ENCODE measurements at regions not wholly inside any gene's neighbourhood (a gene's known extent, or its start where the extent isn't known, plus 50 kb on each side); places are given as distances from the start of the nearest gene placed in this dataset.

DNA sequence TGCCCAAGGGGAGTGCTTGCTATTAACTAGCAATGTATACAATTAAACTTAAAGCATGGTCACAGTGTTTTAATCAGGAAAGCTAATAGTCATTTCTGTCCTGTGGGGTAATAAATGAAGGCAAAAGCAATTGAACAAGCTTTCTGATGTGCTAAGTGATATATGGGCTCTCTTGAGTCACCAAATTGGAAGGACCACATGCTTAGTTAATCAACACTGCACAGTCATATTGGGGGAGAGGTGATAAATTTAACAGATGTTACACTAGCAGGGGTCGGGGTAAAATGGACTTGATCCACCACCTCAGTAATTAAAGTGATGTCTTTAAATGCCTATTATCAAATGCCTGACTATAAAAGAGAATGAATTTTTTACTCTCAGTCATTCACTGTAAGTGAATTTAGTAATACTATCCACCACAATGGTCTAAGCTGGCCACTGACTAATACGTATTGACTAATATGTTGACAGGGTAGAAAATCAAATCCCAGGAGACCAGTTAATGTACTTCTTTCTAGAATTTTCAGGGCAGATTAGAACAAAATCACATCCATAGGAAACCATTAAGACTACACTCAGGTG, 736.3 kb downstream of the RPS29 start:
- no peak for DNase-seq (ENCODE audit: extremely low read depth, low read depth)
- TF ChIP-seq, protein P1, sequence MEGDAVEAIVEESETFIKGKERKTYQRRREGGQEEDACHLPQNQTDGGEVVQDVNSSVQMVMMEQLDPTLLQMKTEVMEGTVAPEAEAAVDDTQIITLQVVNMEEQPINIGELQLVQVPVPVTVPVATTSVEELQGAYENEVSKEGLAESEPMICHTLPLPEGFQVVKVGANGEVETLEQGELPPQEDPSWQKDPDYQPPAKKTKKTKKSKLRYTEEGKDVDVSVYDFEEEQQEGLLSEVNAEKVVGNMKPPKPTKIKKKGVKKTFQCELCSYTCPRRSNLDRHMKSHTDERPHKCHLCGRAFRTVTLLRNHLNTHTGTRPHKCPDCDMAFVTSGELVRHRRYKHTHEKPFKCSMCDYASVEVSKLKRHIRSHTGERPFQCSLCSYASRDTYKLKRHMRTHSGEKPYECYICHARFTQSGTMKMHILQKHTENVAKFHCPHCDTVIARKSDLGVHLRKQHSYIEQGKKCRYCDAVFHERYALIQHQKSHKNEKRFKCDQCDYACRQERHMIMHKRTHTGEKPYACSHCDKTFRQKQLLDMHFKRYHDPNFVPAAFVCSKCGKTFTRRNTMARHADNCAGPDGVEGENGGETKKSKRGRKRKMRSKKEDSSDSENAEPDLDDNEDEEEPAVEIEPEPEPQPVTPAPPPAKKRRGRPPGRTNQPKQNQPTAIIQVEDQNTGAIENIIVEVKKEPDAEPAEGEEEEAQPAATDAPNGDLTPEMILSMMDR (IDR thresholded peaks at IDR 0.05; ENCODE audit: low read depth, low read length, missing control alignments), result no peak
- no peak overlapping the region for H3K4me3 ChIP-seq (replicated peaks; ENCODE audit: low read depth, low read length)

DNA sequence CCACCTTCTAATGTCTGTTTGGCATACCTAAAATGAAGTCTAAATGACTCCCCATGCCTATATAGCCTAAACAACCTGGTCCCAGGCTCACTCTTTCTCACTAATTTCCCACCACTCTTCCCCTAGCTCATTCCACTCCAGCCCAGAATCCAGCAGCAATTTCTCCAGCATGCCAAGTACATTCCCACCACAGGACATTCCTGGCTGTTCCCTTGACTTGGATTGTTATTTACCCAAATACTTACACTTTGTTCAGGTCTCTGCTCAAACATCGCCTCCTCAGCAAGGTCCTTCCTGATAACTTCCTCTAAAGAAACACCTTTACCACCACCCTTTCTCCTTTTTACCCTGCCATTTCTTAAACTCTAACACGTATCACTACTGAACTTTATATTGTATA, 743.4 kb downstream of the RPS29 start:
- no peak for DNase-seq (ENCODE audit: extremely low read depth, low read depth)
- TF ChIP-seq, protein P1 (IDR thresholded peaks at IDR 0.05; ENCODE audit: low read depth, low read length, missing control alignments), result no peak
- no peak overlapping the region for H3K4me3 ChIP-seq (replicated peaks; ENCODE audit: low read depth, low read length)

DNA sequence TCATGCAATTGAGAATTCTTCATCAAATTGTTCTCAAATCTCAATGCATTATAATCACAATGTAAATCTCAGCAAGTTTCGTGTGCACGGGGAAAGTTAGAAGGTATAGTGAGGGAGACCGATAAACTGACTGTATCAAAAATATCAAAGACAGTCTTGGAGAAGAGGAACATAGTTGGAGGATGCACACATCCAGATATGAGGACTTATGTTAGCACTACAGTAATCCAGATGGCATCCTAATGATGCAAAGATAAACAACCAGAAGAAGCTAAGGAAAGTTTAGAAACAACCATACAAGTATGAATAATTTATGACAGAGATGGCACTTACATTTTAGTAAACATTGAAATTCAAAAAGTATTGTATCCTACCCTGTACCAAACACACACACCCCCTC, 760.1 kb downstream of the RPS29 start:
- no peak for DNase-seq (ENCODE audit: extremely low read depth, low read depth)
- H3K4me3 ChIP-seq (replicated peaks; ENCODE audit: low read depth, low read length), result no peak overlapping the region
- TF ChIP-seq, protein P1 (IDR thresholded peaks at IDR 0.05; ENCODE audit: low read depth, low read length, missing control alignments), result no peak

DNA sequence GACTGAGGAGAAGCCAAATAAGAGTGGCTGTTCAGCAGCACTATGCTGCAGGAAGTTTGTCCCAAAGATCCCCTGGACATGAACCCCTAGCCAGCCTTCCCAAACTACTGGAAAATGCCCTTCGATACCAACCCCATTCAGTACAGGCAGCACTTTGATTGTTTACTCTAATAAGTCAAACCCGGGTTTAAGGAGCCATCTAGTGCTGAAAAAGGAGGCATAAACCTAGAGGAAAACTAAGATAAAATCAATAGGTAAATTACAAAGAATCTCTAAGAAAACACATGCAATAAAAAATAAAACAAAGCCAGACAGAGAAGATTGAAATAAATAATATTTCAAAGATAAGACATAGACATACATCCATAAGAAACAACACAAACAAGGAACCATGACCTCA, 771.6 kb downstream of the RPS29 start:
- TF ChIP-seq, protein P1 (IDR thresholded peaks at IDR 0.05; ENCODE audit: low read depth, low read length, missing control alignments), result no peak
- no peak for DNase-seq (ENCODE audit: extremely low read depth, low read depth)
- no peak overlapping the region for H3K4me3 ChIP-seq (replicated peaks; ENCODE audit: low read depth, low read length)

DNA sequence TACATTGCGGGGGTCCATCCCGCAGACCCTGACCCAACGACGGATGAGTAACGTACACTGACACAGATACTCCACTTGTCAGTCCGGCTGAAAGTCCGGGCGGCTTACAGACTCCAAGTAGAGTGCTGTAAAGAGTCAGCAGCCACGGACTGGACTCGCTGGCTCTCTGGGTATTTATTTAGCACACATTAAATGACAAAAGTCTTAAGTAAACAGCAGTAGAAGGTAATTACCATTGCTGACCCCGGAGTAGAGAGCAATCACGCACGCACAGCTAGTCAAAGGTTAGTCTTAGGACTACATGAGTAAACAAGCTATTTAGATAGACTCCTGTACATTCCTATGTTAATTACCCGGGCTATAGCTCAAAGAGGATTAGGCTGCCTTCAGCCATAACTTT, 780.9 kb downstream of the RPS29 start:
- TF ChIP-seq, protein P1 (IDR thresholded peaks at IDR 0.05; ENCODE audit: low read depth, low read length, missing control alignments), result no peak
- H3K4me3 ChIP-seq (replicated peaks; ENCODE audit: low read depth, low read length), result no peak overlapping the region
- DNase-seq (ENCODE audit: extremely low read depth, low read depth), result no peak

DNA sequence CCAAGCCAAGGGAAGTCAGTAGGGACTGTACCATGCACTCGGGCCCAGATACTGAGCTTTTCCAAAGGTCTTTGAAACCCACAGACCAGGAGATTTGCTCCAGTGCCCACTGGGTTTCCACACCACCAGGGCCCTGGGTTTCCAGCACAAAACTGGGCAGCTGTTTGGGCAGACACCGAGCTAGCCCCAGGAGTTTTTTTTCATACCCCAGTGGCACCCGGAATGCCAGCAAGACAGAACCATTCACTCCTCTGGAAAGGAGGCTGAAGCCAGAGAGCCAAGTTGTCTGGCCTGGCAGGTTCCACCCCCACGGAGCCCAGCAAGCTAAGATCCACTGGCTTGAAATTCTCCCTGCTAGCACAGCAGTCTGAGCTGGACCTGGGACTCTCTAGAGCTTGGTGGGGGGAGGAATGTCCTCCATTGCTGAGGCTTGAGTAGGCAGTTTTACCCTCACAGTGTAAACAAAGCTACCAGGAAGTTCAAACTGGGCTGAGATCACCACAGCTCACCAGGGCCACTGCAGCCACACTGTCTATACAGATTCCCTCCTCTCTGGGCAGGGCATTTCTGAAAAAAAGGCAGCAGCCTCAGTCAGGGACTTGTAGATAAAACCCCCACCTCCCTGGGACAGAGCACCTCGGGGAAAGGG, 793.7 kb downstream of the RPS29 start:
- no peak overlapping the region for H3K4me3 ChIP-seq (replicated peaks; ENCODE audit: low read depth, low read length)
- TF ChIP-seq, protein P1 (IDR thresholded peaks at IDR 0.05; ENCODE audit: low read depth, low read length, missing control alignments), result no peak
- DNase-seq (ENCODE audit: extremely low read depth, low read depth), result no peak

DNA sequence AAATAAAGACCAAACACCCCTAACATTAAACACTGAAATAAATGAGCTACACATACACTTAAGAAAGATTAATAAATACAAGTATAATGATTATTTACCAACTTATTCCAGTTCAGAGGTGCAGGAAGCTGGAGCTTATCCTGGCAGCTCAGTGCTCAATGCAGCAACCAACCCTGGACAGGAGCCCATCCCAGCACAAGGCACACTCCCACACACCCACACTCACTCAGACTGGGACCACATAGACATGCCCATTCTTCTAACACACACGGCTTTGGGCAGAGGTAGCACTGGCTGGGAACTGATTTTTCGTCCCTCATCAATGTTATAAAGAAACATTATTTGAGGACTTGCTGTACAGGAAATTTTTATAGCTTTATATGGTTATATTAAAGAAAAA, 797.4 kb downstream of the RPS29 start:
- TF ChIP-seq, protein P1 (IDR thresholded peaks at IDR 0.05; ENCODE audit: low read depth, low read length, missing control alignments), result no peak
- H3K4me3 ChIP-seq (replicated peaks; ENCODE audit: low read depth, low read length), result no peak overlapping the region
- DNase-seq (ENCODE audit: extremely low read depth, low read depth), result no peak
